Kidney (tissue), 13 donors: ENCODE measurements at regions not wholly inside any gene's neighbourhood (a gene's known extent, or its start where the extent isn't known, plus 50 kb on each side); places are given as distances from the start of the nearest gene placed in this dataset.

Source experiments
- DNase-seq, 5 donors: peaks; one replicate each; pipeline ENCODE4 v3.0.0-alpha.2; 2013 to 2020
- FAIRE-seq: peaks from 2 replicates; lab custom pipeline; 2012; peaks lifted over from hg19 to GRCh38; lab: Jason Lieb, UNC
- H3K27ac ChIP-seq, 2 donors: one replicate each; pipeline ENCODE4 v1.7.0; 2013; ENCODE audit warnings: low read depth in 2 of 2, low read length in 2 of 2, inconsistent platforms in 1 of 2
- H3K27me3 ChIP-seq: one replicate; pipeline ENCODE4 v1.7.1; 2013; ENCODE audit warnings: low read length, inconsistent platforms; ENCODE audit not compliant: control insufficient read depth, insufficient read depth
- H3K36me3 ChIP-seq, 3 donors: one replicate each; pipeline versions ENCODE4 v1.7.0 to v1.7.1; 2013; ENCODE audit warnings: low read length in 3 of 3, control low read depth in 1 of 3, inconsistent platforms in 1 of 3; ENCODE audit not compliant: insufficient read depth in 3 of 3, control insufficient read depth in 2 of 3
- H3K4me1 ChIP-seq, 3 donors: one replicate each; pipeline versions ENCODE4 v1.7.0 to v1.7.1; 2013; ENCODE audit warnings: low read length in 3 of 3, inconsistent platforms in 1 of 3, low read depth in 1 of 3; ENCODE audit not compliant: control insufficient read depth in 2 of 3, insufficient read depth in 2 of 3
- H3K4me3 ChIP-seq, 3 donors: one replicate each; pipeline versions ENCODE4 v1.7.0 to v1.8.1; 2013; ENCODE audit warnings: low read length in 3 of 3, control low read depth in 1 of 3, inconsistent platforms in 1 of 3
- H3K9ac ChIP-seq, 3 donors: one replicate each; pipeline versions ENCODE4 v1.7.0 to v1.7.1; 2013; ENCODE audit warnings: low read length in 3 of 3, control low read depth in 1 of 3, inconsistent platforms in 1 of 3
- H3K9me3 ChIP-seq, 3 donors: one replicate each; pipeline versions ENCODE4 v1.7.0 to v1.7.1; 2013; ENCODE audit warnings: low read length in 3 of 3, control low read depth in 1 of 3, inconsistent platforms in 1 of 3; ENCODE audit not compliant: control insufficient read depth in 2 of 3, insufficient read depth in 1 of 3
- CTCF ChIP-seq: IDR thresholded peaks from 3 replicates; pipeline ENCODE4 v1.5.1; 2012; ENCODE audit warnings: mild to moderate bottlenecking, moderate library complexity, borderline replicate concordance; ENCODE audit not compliant: insufficient read depth; ENCODE audit errors: extremely low read depth
- intact Hi-C: fragments of 100-400 bp; cut with DNase I; formaldehyde crosslinking; loops from one replicate; pipeline ENCODE4 v1.11.1; 2022
- donor health status: control.
- donor health status: control.
- donor health status: control.
- donor health status: control.
- donor health status: control.
- donor health status: DM: yes; HTN: yes; CAD: no.
- donor health status: Normal renal cell carcinoma (clear cell type).

GRCh38 chr2:239721991-239722759 lies 303.0 kb downstream of the NDUFA10 start:
- Histone ChIP-seq H3K4me3 (no peak overlapping the region), H3K27me3 (no peaks in the 10 kb centered on the region), H3K9ac (no peak overlapping the region), H3K36me3 (no peaks in the 10 kb centered on the region), H3K9me3 (peaks cover 0 to 3% (median 0%) of the 10 kb centered on the region in 3 donors), H3K27ac (no peak overlapping the region), H3K4me1 (peaks cover 0 to 4% (median 3%) of the 10 kb centered on the region in 3 donors)
- TF ChIP-seq CTCF: no peak
- FAIRE-seq (no peak), DNase-seq (peak in 1 of 5 donors; percentile 57)
- intact Hi-C loops: no loop called here

- no peaks in the 10 kb centered on the region for H3K36me3 ChIP-seq
- intact Hi-C loops: no loop called here
- no peak for TF ChIP-seq CTCF
- H3K9ac ChIP-seq: no peak overlapping the region
- DNase-seq: no peak
- no peak overlapping the region for H3K4me3 ChIP-seq
- no peak overlapping the region for H3K27ac ChIP-seq
- H3K4me1 ChIP-seq: peaks cover 0 to 7% (median 6%) of the 10 kb centered on the region in 3 donors
- no peaks in the 10 kb centered on the region for H3K27me3 ChIP-seq
- FAIRE-seq: no peak
- H3K9me3 ChIP-seq: peaks cover 0 to 3% (median 0%) of the 10 kb centered on the region in 3 donors
Observed at GRCh38 chr2:239721531-239721930, 303.6 kb downstream of the NDUFA10 start.

GRCh38 chr2:239720361-239721360 lies 304.5 kb downstream of the NDUFA10 start:
- H3K27ac ChIP-seq: no peak overlapping the region
- H3K4me1 ChIP-seq: peaks cover 0 to 7% (median 6%) of the 10 kb centered on the region in 3 donors
- DNase-seq (no peak), FAIRE-seq (no peak)
- no peaks in the 10 kb centered on the region for H3K27me3 ChIP-seq
- no peak overlapping the region for H3K4me3 ChIP-seq
- peaks cover 0 to 3% (median 0%) of the 10 kb centered on the region in 3 donors for H3K9me3 ChIP-seq
- intact Hi-C loops: no loop called here
- no peak overlapping the region for H3K9ac ChIP-seq
- no peak for TF ChIP-seq CTCF
- no peaks in the 10 kb centered on the region for H3K36me3 ChIP-seq
